WTC11 (cell line): ENCODE measurements at regions not wholly inside any gene's neighbourhood (a gene's known extent, or its start where the extent isn't known, plus 50 kb on each side); places are given as distances from the start of the nearest gene placed in this dataset.

Experiments used
- ATAC-seq: fragments of 200-7000 bp; cut with Tn5 transposase; 2 replicates; pipeline ENCODE4 v1.10.0; 2021; ENCODE audit warnings: mild to moderate bottlenecking, moderate library complexity
- CTCF ChIA-PET: fragments of 300-600 bp; sonication (Branson Sonifier 250); formaldehyde crosslinking; loops from one replicate; lab custom pipeline; 2021; ENCODE audit warnings: antibody characterized with exemption; lab: Charles Lee
- POLR2A ChIA-PET: fragments of 350-600 bp; sonication (Branson Sonifier 250); formaldehyde crosslinking; loops from one replicate; lab custom pipeline; 2021; ENCODE audit warnings: antibody characterized with exemption; lab: Charles Lee
- DNase-seq: peaks from one replicate; pipeline ENCODE4 v3.0.0; 2021; ENCODE audit warnings: low spot score
- H3K27ac Mint-ChIP-seq: 2 replicates; pipeline ENCODE4 v1.8.0; 2021; ENCODE audit warnings: mixed read lengths
- H3K27me3 Mint-ChIP-seq: 2 replicates; pipeline ENCODE4 v1.8.0; 2021; ENCODE audit warnings: low read depth, mild to moderate bottlenecking, moderate library complexity, mixed read lengths
- H3K36me3 Mint-ChIP-seq: 2 replicates; pipeline ENCODE4 v1.8.0; 2021; ENCODE audit warnings: mixed read lengths
- H3K4me1 Mint-ChIP-seq: 2 replicates; pipeline ENCODE4 v1.8.0; 2022; ENCODE audit warnings: mixed read lengths
- H3K4me3 Mint-ChIP-seq: 2 replicates; pipeline ENCODE4 v1.8.0; 2021; ENCODE audit warnings: mild to moderate bottlenecking, moderate library complexity, mixed read lengths
- H3K9me3 Mint-ChIP-seq: 2 replicates; pipeline ENCODE4 v1.8.0; 2021; ENCODE audit warnings: mixed read lengths
- ATF1 ChIP-seq: sonication (generic); formaldehyde crosslinking; IDR thresholded peaks from 2 replicates; pipeline ENCODE4 v1.8.1; 2023; ENCODE audit warnings: mild to moderate bottlenecking, moderate library complexity, missing genetic modification reagents
- GABPB1 ChIP-seq: sonication (generic); formaldehyde crosslinking; IDR thresholded peaks from 2 replicates; pipeline ENCODE4 v1.8.1; 2023; ENCODE audit warnings: mild to moderate bottlenecking, missing genetic modification reagents
- GRHL2 ChIP-seq: fragments of 250-450 bp; sonication (Bioruptor Pico); IDR thresholded peaks from 2 replicates; pipeline ENCODE4 v1.8.0; 2022; ENCODE audit warnings: mild to moderate bottlenecking, moderate library complexity; ENCODE audit not compliant: insufficient replicate concordance, severe bottlenecking
- OVOL2 ChIP-seq: fragments of 250-450 bp; sonication (Bioruptor Pico); IDR thresholded peaks from 2 replicates; pipeline ENCODE4 v1.9.0; 2021; ENCODE audit warnings: mild to moderate bottlenecking, borderline replicate concordance
- RELA ChIP-seq: sonication (generic); formaldehyde crosslinking; IDR thresholded peaks from 2 replicates; pipeline ENCODE4 v1.8.1; 2022; ENCODE audit warnings: missing genetic modification reagents, mild to moderate bottlenecking, borderline replicate concordance
- STAT6 ChIP-seq: sonication (generic); formaldehyde crosslinking; conservative IDR thresholded peaks from 2 replicates; pipeline ENCODE4 v1.8.1; 2023; ENCODE audit warnings: mild to moderate bottlenecking, low read depth, missing genetic modification reagents, moderate library complexity
- ZBTB21 ChIP-seq: sonication (generic); formaldehyde crosslinking; IDR thresholded peaks from 2 replicates; pipeline ENCODE4 v1.8.1; 2023; ENCODE audit warnings: mild to moderate bottlenecking, missing genetic modification reagents, borderline replicate concordance
- ZNF138 ChIP-seq: sonication (generic); formaldehyde crosslinking; conservative IDR thresholded peaks from 2 replicates; pipeline ENCODE4 v1.8.1; 2022; ENCODE audit warnings: mild to moderate bottlenecking, moderate library complexity, missing genetic modification reagents
- ZNF219 ChIP-seq: sonication (generic); formaldehyde crosslinking; IDR thresholded peaks from 2 replicates; pipeline ENCODE4 v1.8.0; 2023; ENCODE audit warnings: missing genetic modification reagents, mild to moderate bottlenecking, borderline replicate concordance
- ZNF232 ChIP-seq: sonication (generic); formaldehyde crosslinking; IDR thresholded peaks from 2 replicates; pipeline ENCODE4 v1.8.0; 2022; ENCODE audit warnings: mild to moderate bottlenecking, missing genetic modification reagents
- ZNF263 ChIP-seq: sonication (generic); formaldehyde crosslinking; IDR thresholded peaks from 2 replicates; pipeline ENCODE4 v1.8.1; 2022; ENCODE audit warnings: low read depth, mild to moderate bottlenecking, moderate library complexity, missing genetic modification reagents
- ZNF416 ChIP-seq: fragments of 250-450 bp; sonication (Bioruptor Pico); IDR thresholded peaks from 2 replicates; pipeline ENCODE4 v1.9.0; 2021; ENCODE audit warnings: mild to moderate bottlenecking, inconsistent platforms
- TF ChIP-seq, protein P1 (sequence below): sonication (generic); formaldehyde crosslinking; IDR thresholded peaks from 2 replicates; pipeline ENCODE4 v1.8.1; 2022; ENCODE audit warnings: mild to moderate bottlenecking, missing genetic modification reagents, moderate library complexity, borderline replicate concordance
- TF ChIP-seq, protein P2 (sequence below): sonication (generic); formaldehyde crosslinking; IDR thresholded peaks from 2 replicates; pipeline ENCODE4 v1.8.1; 2023; ENCODE audit warnings: mild to moderate bottlenecking, missing genetic modification reagents
- TF ChIP-seq, protein P3 (sequence below): fragments of 200-600 bp; IDR thresholded peaks from 2 replicates; pipeline ENCODE4 v1.8.0; 2022; ENCODE audit warnings: antibody characterized with exemption
- TF ChIP-seq, protein P4 (sequence below): sonication (generic); formaldehyde crosslinking; IDR thresholded peaks from 2 replicates; pipeline ENCODE4 v1.8.0; 2023; ENCODE audit warnings: missing genetic modification reagents, mild to moderate bottlenecking, borderline replicate concordance
- TF ChIP-seq, protein P5 (sequence below): fragments of 250-450 bp; sonication (Bioruptor Pico); IDR thresholded peaks from 2 replicates; pipeline ENCODE4 v1.9.0; 2021; ENCODE audit warnings: mild to moderate bottlenecking
- TF ChIP-seq, protein P6 (sequence below): sonication (generic); formaldehyde crosslinking; IDR thresholded peaks from 2 replicates; pipeline ENCODE4 v1.8.1; 2023; ENCODE audit warnings: mild to moderate bottlenecking, moderate library complexity, missing genetic modification reagents

DNA sequence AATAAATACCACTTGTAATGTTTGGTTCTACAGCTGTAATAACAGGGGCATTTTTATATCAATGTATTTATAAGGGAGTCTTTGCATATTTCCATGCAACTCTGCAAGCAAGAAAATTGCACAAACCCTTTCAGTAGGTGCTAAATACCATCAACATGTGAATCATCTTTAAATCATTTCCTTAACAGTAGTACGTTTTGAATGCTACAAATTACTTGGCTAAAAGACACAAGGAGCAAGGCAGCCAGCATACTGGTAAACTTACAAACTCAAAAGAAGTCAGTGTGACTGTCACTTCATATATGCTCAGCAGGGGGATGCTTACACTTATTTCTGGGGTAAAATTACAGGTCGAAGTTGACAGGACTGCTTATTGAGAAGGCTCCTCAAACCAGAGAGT is 402.4 kb downstream of the EFNB2 start:
- ChIA-PET POLR2A (no interaction called here), CTCF (no interaction called here)
- Mint-ChIP-seq H3K36me3 (peaks cover 55% of the 10 kb centered on the region), H3K4me1 (peaks cover under 1% of the 10 kb centered on the region), H3K9me3 (peaks cover 70% of the 10 kb centered on the region), H3K27me3 (no peaks in the 10 kb centered on the region; the same call in 1 of the 2 replicates), H3K27ac (no peak overlapping the region), H3K4me3 (no peak overlapping the region)
- DNase-seq, result no peak
- ATAC-seq, result no peak
- TF ChIP-seq RELA (CRISPR knock-in tag) (no peak), ATF1 (CRISPR knock-in tag) (no peak), ZNF416 (CRISPR knock-in tag) (no peak), ZNF219 (CRISPR knock-in tag) (no peak), ZBTB21 (CRISPR knock-in tag) (no peak), GRHL2 (CRISPR knock-in tag) (no peak), GABPB1 (CRISPR knock-in tag) (no peak), STAT6 (CRISPR knock-in tag) (no peak), OVOL2 (CRISPR knock-in tag) (no peak), ZNF232 (CRISPR knock-in tag) (no peak), ZNF138 (CRISPR knock-in tag) (no peak)
- TF ChIP-seq, protein P1, sequence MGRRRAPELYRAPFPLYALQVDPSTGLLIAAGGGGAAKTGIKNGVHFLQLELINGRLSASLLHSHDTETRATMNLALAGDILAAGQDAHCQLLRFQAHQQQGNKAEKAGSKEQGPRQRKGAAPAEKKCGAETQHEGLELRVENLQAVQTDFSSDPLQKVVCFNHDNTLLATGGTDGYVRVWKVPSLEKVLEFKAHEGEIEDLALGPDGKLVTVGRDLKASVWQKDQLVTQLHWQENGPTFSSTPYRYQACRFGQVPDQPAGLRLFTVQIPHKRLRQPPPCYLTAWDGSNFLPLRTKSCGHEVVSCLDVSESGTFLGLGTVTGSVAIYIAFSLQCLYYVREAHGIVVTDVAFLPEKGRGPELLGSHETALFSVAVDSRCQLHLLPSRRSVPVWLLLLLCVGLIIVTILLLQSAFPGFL, result no peak
- TF ChIP-seq, protein P2, sequence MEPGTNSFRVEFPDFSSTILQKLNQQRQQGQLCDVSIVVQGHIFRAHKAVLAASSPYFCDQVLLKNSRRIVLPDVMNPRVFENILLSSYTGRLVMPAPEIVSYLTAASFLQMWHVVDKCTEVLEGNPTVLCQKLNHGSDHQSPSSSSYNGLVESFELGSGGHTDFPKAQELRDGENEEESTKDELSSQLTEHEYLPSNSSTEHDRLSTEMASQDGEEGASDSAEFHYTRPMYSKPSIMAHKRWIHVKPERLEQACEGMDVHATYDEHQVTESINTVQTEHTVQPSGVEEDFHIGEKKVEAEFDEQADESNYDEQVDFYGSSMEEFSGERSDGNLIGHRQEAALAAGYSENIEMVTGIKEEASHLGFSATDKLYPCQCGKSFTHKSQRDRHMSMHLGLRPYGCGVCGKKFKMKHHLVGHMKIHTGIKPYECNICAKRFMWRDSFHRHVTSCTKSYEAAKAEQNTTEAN (CRISPR knock-in tag), result no peak
- TF ChIP-seq, protein P3, sequence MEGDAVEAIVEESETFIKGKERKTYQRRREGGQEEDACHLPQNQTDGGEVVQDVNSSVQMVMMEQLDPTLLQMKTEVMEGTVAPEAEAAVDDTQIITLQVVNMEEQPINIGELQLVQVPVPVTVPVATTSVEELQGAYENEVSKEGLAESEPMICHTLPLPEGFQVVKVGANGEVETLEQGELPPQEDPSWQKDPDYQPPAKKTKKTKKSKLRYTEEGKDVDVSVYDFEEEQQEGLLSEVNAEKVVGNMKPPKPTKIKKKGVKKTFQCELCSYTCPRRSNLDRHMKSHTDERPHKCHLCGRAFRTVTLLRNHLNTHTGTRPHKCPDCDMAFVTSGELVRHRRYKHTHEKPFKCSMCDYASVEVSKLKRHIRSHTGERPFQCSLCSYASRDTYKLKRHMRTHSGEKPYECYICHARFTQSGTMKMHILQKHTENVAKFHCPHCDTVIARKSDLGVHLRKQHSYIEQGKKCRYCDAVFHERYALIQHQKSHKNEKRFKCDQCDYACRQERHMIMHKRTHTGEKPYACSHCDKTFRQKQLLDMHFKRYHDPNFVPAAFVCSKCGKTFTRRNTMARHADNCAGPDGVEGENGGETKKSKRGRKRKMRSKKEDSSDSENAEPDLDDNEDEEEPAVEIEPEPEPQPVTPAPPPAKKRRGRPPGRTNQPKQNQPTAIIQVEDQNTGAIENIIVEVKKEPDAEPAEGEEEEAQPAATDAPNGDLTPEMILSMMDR, result no peak

GRCh38 chr13:106132216-106132615 is 403.2 kb downstream of the EFNB2 start:
- ATAC-seq (no peak), DNase-seq (no peak)
- peaks cover 69% of the 10 kb centered on the region for H3K9me3 Mint-ChIP-seq
- no peak overlapping the region for H3K27ac Mint-ChIP-seq
- H3K4me3 Mint-ChIP-seq, result no peak overlapping the region
- no peaks in the 10 kb centered on the region; the same call in 1 of the 2 replicates for H3K27me3 Mint-ChIP-seq
- H3K36me3 Mint-ChIP-seq, result peaks cover 58% of the 10 kb centered on the region
- POLR2A ChIA-PET, result no interaction called here
- H3K4me1 Mint-ChIP-seq, result peaks cover 5% of the 10 kb centered on the region
- CTCF ChIA-PET, result no interaction called here
- TF ChIP-seq, protein P4, sequence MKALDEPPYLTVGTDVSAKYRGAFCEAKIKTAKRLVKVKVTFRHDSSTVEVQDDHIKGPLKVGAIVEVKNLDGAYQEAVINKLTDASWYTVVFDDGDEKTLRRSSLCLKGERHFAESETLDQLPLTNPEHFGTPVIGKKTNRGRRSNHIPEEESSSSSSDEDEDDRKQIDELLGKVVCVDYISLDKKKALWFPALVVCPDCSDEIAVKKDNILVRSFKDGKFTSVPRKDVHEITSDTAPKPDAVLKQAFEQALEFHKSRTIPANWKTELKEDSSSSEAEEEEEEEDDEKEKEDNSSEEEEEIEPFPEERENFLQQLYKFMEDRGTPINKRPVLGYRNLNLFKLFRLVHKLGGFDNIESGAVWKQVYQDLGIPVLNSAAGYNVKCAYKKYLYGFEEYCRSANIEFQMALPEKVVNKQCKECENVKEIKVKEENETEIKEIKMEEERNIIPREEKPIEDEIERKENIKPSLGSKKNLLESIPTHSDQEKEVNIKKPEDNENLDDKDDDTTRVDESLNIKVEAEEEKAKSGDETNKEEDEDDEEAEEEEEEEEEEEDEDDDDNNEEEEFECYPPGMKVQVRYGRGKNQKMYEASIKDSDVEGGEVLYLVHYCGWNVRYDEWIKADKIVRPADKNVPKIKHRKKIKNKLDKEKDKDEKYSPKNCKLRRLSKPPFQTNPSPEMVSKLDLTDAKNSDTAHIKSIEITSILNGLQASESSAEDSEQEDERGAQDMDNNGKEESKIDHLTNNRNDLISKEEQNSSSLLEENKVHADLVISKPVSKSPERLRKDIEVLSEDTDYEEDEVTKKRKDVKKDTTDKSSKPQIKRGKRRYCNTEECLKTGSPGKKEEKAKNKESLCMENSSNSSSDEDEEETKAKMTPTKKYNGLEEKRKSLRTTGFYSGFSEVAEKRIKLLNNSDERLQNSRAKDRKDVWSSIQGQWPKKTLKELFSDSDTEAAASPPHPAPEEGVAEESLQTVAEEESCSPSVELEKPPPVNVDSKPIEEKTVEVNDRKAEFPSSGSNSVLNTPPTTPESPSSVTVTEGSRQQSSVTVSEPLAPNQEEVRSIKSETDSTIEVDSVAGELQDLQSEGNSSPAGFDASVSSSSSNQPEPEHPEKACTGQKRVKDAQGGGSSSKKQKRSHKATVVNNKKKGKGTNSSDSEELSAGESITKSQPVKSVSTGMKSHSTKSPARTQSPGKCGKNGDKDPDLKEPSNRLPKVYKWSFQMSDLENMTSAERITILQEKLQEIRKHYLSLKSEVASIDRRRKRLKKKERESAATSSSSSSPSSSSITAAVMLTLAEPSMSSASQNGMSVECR, result no peak
- no peak for TF ChIP-seq ZNF263 (CRISPR knock-in tag)
- TF ChIP-seq, protein P5, sequence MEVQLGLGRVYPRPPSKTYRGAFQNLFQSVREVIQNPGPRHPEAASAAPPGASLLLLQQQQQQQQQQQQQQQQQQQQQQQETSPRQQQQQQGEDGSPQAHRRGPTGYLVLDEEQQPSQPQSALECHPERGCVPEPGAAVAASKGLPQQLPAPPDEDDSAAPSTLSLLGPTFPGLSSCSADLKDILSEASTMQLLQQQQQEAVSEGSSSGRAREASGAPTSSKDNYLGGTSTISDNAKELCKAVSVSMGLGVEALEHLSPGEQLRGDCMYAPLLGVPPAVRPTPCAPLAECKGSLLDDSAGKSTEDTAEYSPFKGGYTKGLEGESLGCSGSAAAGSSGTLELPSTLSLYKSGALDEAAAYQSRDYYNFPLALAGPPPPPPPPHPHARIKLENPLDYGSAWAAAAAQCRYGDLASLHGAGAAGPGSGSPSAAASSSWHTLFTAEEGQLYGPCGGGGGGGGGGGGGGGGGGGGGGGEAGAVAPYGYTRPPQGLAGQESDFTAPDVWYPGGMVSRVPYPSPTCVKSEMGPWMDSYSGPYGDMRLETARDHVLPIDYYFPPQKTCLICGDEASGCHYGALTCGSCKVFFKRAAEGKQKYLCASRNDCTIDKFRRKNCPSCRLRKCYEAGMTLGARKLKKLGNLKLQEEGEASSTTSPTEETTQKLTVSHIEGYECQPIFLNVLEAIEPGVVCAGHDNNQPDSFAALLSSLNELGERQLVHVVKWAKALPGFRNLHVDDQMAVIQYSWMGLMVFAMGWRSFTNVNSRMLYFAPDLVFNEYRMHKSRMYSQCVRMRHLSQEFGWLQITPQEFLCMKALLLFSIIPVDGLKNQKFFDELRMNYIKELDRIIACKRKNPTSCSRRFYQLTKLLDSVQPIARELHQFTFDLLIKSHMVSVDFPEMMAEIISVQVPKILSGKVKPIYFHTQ (CRISPR knock-in tag), result no peak
- TF ChIP-seq, protein P6, sequence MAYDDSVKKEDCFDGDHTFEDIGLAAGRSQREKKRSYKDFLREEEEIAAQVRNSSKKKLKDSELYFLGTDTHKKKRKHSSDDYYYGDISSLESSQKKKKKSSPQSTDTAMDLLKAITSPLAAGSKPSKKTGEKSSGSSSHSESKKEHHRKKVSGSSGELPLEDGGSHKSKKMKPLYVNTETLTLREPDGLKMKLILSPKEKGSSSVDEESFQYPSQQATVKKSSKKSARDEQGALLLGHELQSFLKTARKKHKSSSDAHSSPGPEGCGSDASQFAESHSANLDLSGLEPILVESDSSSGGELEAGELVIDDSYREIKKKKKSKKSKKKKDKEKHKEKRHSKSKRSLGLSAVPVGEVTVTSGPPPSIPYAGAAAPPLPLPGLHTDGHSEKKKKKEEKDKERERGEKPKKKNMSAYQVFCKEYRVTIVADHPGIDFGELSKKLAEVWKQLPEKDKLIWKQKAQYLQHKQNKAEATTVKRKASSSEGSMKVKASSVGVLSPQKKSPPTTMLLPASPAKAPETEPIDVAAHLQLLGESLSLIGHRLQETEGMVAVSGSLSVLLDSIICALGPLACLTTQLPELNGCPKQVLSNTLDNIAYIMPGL, result no peak
